HAP-1 (cell line): ENCODE measurements at regions not wholly inside any gene's neighbourhood (a gene's known extent, or its start where the extent isn't known, plus 50 kb on each side); places are given as distances from the start of the nearest gene placed in this dataset.

Experiments
- DNase-seq, 2 experiments: peaks; one replicate each; pipeline ENCODE4 v3.0.0-alpha.2; 2016 to 2020; ENCODE audit warnings: low spot score in 2 of 2
- H3K27me3 ChIP-seq: fragments of 250-450 bp; sonication (Bioruptor Pico); 2 replicates; pipeline ENCODE4 v1.5.1; 2020; ENCODE audit warnings: low read depth, mild to moderate bottlenecking, moderate library complexity
- H3K36me3 ChIP-seq: fragments of 250-450 bp; sonication (Bioruptor Pico); replicated peaks from 2 replicates; pipeline ENCODE4 v1.5.1; 2020; ENCODE audit warnings: mild to moderate bottlenecking
- H3K4me1 ChIP-seq: fragments of 250-450 bp; sonication (Bioruptor Pico); 2 replicates; pipeline ENCODE4 v1.5.1; 2020; ENCODE audit warnings: mild to moderate bottlenecking
- H3K4me3 ChIP-seq: fragments of 250-450 bp; sonication (Bioruptor Pico); 2 replicates; pipeline ENCODE4 v1.5.1; 2020; ENCODE audit warnings: mild to moderate bottlenecking, moderate library complexity
- H3K9me3 ChIP-seq: fragments of 250-450 bp; sonication (Bioruptor Pico); 2 replicates; pipeline ENCODE4 v1.5.1; 2020; ENCODE audit warnings: mild to moderate bottlenecking, moderate library complexity
- in situ Hi-C: fragments of 300-500 bp; cut with MboI; formaldehyde crosslinking; loops from 3 replicates; pipeline ENCODE4 v1.14.3; 2020; ENCODE audit warnings: low sequenced_read_pairs, inconsistent platforms, mixed read lengths

GRCh38 chr14:95008445-95009217 lies 148.7 kb downstream of the DICER1 start:
- Histone ChIP-seq H3K4me1 (no peaks in the 10 kb centered on the region), H3K4me3 (no peak overlapping the region), H3K36me3 (no peaks in the 10 kb centered on the region), H3K27me3 (peaks cover 17% of the 10 kb centered on the region), H3K9me3 (no peaks in the 10 kb centered on the region)
- in situ Hi-C loops, result no loop called here
- no peak for DNase-seq

- in situ Hi-C loops, result no loop called here
Observed at GRCh38 chr14:95007921-95008320, 149.4 kb downstream of the DICER1 start.

GRCh38 chr14:95006479-95006878 lies 150.8 kb downstream of the DICER1 start:
- H3K27me3 ChIP-seq, result peaks cover 17% of the 10 kb centered on the region
- DNase-seq, result no peak
- in situ Hi-C loops, result no loop called here

More at GRCh38 chr14:95007921-95008320, 149.4 kb downstream of the DICER1 start:
- no peak overlapping the region for H3K4me3 ChIP-seq
- H3K27me3 ChIP-seq, result peaks cover 17% of the 10 kb centered on the region
- H3K36me3 ChIP-seq, result no peaks in the 10 kb centered on the region
- no peaks in the 10 kb centered on the region for H3K9me3 ChIP-seq
- H3K4me1 ChIP-seq, result no peaks in the 10 kb centered on the region
- DNase-seq, result no peak

GRCh38 chr14:95006051-95006450 lies 151.3 kb downstream of the DICER1 start:
- Histone ChIP-seq H3K4me3 (no peak overlapping the region), H3K9me3 (no peaks in the 10 kb centered on the region), H3K36me3 (no peaks in the 10 kb centered on the region), H3K4me1 (no peaks in the 10 kb centered on the region), H3K27me3 (peaks cover 17% of the 10 kb centered on the region)
- DNase-seq, result no peak
- in situ Hi-C loops, result no loop called here

More at GRCh38 chr14:95006479-95006878, 150.8 kb downstream of the DICER1 start:
- H3K4me3 ChIP-seq, result no peak overlapping the region
- H3K4me1 ChIP-seq, result no peaks in the 10 kb centered on the region
- H3K9me3 ChIP-seq, result no peaks in the 10 kb centered on the region
- H3K36me3 ChIP-seq, result no peaks in the 10 kb centered on the region

DNA sequence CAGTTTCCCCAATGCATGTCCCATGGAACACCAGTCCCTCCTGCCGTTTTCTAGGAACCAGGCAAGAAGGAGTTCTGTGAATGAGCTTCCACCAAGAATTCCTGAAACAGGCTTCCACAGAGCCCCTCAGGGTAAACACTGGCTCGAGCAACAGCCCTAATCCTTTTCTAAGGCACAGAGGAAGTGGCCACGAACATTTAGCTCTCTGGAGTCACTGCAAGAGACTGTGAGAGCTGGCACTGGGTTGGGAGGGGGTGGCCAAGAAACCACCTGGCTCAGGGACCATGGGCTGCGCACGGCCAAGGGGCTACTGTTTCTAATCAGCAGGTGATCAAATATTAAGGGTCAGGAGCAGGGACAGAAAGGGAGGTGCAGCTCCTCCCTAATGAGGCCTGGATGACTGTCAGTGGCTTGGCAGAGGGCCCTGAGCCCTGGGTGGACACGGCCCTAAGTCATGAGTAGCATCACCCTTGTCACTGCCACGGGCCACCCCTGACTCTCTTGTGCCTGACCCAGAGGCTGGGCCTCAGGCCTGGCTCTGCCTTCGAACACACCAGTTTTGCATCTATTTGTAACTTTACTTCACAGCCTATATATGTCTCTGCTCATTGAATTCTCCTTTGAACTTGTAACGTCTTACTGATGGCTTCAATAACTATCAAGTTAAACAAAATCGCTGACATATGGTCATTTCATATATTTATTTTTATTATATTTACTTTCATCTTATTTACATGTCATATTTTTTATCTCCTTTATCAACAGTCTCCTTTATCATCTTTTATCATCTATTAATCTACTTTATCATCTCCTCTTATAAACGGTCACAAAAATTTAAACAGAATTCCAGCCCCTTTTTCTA lies 154.0 kb downstream of the DICER1 start:
- Histone ChIP-seq H3K4me1 (no peaks in the 10 kb centered on the region), H3K36me3 (no peaks in the 10 kb centered on the region), H3K9me3 (no peaks in the 10 kb centered on the region), H3K4me3 (no peak overlapping the region), H3K27me3 (peaks cover 9% of the 10 kb centered on the region; the same call in 1 of the 2 replicates)
- DNase-seq, result no peak
- in situ Hi-C loops, result no loop called here

DNA sequence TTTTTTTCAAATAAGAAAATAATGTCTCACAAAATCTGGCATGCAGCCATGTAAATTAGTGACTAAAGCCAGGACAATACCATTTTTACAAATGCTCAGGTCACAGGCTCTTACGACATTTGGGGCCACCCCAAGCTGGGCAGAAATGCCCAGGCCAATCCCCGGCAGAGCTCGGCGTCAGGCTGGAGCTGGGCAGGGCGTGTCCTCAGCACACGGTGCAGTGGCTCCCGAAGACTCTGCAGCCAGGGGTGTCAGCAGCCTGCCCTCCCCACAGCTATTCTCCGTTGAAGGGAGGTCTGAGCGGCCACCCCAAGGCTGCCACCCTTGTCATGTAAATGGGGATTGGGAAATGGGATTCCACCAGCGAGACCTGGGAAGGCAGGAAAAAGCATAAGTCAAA lies 158.6 kb downstream of the DICER1 start:
- Histone ChIP-seq H3K36me3 (no peaks in the 10 kb centered on the region), H3K4me1 (no peaks in the 10 kb centered on the region), H3K27me3 (no peaks in the 10 kb centered on the region), H3K4me3 (no peak overlapping the region), H3K9me3 (no peaks in the 10 kb centered on the region)
- in situ Hi-C loops, result no loop called here
- DNase-seq, result no peak

DNA sequence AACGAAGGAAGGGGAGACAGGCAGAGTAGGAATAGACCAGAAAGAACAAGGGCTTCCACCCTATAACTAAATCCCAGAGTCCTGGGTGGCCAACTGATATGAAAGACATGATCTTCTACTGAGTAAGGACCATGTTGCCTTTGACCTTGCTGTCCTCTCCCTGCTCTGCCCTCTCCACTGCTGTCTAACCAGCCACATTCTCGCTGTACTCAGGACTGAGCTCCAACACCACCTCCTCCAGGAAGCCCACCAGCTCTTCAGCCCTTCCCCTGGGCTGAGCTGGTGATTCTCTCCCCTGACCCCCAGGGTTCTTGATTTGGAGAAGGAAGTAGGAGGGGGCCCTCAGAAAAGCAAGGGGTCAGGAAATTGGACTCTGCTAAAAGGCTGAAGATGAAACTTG lies 159.2 kb downstream of the DICER1 start:
- H3K4me1 ChIP-seq, result no peaks in the 10 kb centered on the region
- no peaks in the 10 kb centered on the region for H3K27me3 ChIP-seq
- DNase-seq, result no peak
- no peak overlapping the region for H3K4me3 ChIP-seq
- H3K9me3 ChIP-seq, result no peaks in the 10 kb centered on the region
- in situ Hi-C loops, result no loop called here
- no peaks in the 10 kb centered on the region for H3K36me3 ChIP-seq

DNA sequence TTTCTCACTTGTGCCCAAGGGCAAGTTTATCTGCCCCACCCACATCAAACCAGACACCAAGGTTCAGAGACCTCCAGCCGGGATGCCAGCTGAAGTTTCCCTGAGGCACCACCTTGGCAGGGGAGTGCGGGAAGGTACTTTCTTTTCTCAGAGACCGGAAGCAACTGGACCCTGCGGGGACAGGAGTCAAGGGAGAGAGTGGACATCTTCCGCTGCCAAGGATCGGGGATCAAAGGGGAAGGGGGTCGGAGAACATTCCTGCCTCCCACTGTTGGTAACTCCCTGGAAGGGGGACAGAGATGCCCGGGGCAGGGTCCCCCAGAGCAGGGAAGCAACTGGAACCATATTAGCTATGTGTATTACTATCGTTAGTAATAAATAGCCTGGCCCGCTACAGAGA lies 161.8 kb downstream of the DICER1 start:
- H3K4me3 ChIP-seq, result no peak overlapping the region
- no peak for DNase-seq
- H3K36me3 ChIP-seq, result no peaks in the 10 kb centered on the region
- H3K9me3 ChIP-seq, result no peaks in the 10 kb centered on the region
- H3K4me1 ChIP-seq, result no peaks in the 10 kb centered on the region
- in situ Hi-C loops, result no loop called here
- H3K27me3 ChIP-seq, result no peaks in the 10 kb centered on the region

- DNase-seq, result no peak
- H3K4me1 ChIP-seq, result no peaks in the 10 kb centered on the region
Observed at GRCh38 chr14:94994245-94994644, 163.1 kb downstream of the DICER1 start.

GRCh38 chr14:94992046-94992445 lies 165.3 kb downstream of the DICER1 start:
- Histone ChIP-seq H3K36me3 (no peaks in the 10 kb centered on the region), H3K27me3 (no peaks in the 10 kb centered on the region), H3K4me3 (no peak overlapping the region), H3K9me3 (no peaks in the 10 kb centered on the region), H3K4me1 (no peaks in the 10 kb centered on the region)
- DNase-seq, result no peak
- in situ Hi-C loops, result no loop called here

More at GRCh38 chr14:94994245-94994644, 163.1 kb downstream of the DICER1 start:
- Histone ChIP-seq H3K4me3 (no peak overlapping the region), H3K27me3 (no peaks in the 10 kb centered on the region), H3K36me3 (no peaks in the 10 kb centered on the region), H3K9me3 (no peaks in the 10 kb centered on the region)
- in situ Hi-C loops, result no loop called here

- in situ Hi-C loops, result no loop called here
- H3K4me1 ChIP-seq, result no peaks in the 10 kb centered on the region
- H3K4me3 ChIP-seq, result no peak overlapping the region
- H3K27me3 ChIP-seq, result no peaks in the 10 kb centered on the region
- no peak for DNase-seq
- no peaks in the 10 kb centered on the region for H3K9me3 ChIP-seq
- H3K36me3 ChIP-seq, result no peaks in the 10 kb centered on the region
Observed at GRCh38 chr14:94989946-94990345, 167.4 kb downstream of the DICER1 start.

GRCh38 chr14:94989417-94989816 lies 167.9 kb downstream of the DICER1 start:
- in situ Hi-C loops, result no loop called here

DNA sequence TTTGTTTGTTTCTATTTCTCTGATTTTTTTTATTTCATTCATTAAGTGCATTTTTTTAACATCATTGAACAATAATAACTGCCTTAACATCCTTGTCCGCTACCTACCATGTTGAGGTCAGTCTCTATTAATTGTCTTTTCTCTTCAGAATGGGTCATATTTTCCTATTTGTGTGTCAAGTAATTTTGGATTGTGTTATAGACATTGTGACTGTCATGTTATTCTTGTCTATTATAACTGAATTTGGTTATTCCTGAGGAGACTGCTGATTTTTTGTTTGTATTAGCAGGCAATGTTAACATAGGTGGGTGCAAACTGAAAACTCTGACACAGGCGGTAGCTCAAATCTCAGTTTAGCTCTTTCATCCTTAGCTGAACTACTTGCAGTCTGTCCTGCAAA lies 169.9 kb downstream of the DICER1 start:
- in situ Hi-C loops, result no loop called here
- DNase-seq, result no peak
- Histone ChIP-seq H3K4me1 (no peaks in the 10 kb centered on the region), H3K36me3 (no peaks in the 10 kb centered on the region), H3K9me3 (no peaks in the 10 kb centered on the region), H3K27me3 (no peaks in the 10 kb centered on the region), H3K4me3 (no peak overlapping the region)

More at GRCh38 chr14:94989417-94989816, 167.9 kb downstream of the DICER1 start:
- H3K4me3 ChIP-seq, result no peak overlapping the region
- no peaks in the 10 kb centered on the region for H3K27me3 ChIP-seq
- H3K4me1 ChIP-seq, result no peaks in the 10 kb centered on the region
- H3K36me3 ChIP-seq, result no peaks in the 10 kb centered on the region
- no peaks in the 10 kb centered on the region for H3K9me3 ChIP-seq
- no peak for DNase-seq

GRCh38 chr14:94979891-94980290 lies 177.4 kb downstream of the DICER1 start:
- DNase-seq, result no peak
- in situ Hi-C loops, result no loop called here

More at GRCh38 chr14:94979891-94980290, 177.4 kb downstream of the DICER1 start:
- no peaks in the 10 kb centered on the region for H3K4me1 ChIP-seq
- H3K27me3 ChIP-seq, result peaks cover 25% of the 10 kb centered on the region
- no peaks in the 10 kb centered on the region for H3K9me3 ChIP-seq
- no peaks in the 10 kb centered on the region for H3K36me3 ChIP-seq
- H3K4me3 ChIP-seq, result no peak overlapping the region
